OCI-LY7 (cell line): ENCODE measurements at regions not wholly inside any gene's neighbourhood (a gene's known extent, or its start where the extent isn't known, plus 50 kb on each side); places are given as distances from the start of the nearest gene placed in this dataset.

Source experiments
- CTCF ChIP-seq: fragments of 200-600 bp; sonication (generic); conservative IDR thresholded peaks from 2 replicates; pipeline ENCODE4 v1.5.1; 2014; ENCODE audit warnings: mild to moderate bottlenecking, antibody characterized with exemption, low read length, moderate library complexity, mixed read lengths
- EZH2phosphoT487 ChIP-seq: fragments of 200-600 bp; sonication (generic); IDR thresholded peaks from 2 replicates; pipeline ENCODE4 v1.6.1; 2018; ENCODE audit warnings: low read depth, borderline replicate concordance, mild to moderate bottlenecking, mixed run types, antibody characterized with exemption, low read length, moderate library complexity, mixed read lengths

- TF ChIP-seq CTCF: no peak
- no peak for TF ChIP-seq EZH2phosphoT487
Observed at GRCh38 chr4:148735432-148736155, 293.4 kb upstream of the NR3C2 start.
